ENCODE measurements at regions not wholly inside any gene's neighbourhood (a gene's known extent, or its start where the extent isn't known, plus 50 kb on each side); places are given as distances from the start of the nearest gene placed in this dataset.

DNA sequence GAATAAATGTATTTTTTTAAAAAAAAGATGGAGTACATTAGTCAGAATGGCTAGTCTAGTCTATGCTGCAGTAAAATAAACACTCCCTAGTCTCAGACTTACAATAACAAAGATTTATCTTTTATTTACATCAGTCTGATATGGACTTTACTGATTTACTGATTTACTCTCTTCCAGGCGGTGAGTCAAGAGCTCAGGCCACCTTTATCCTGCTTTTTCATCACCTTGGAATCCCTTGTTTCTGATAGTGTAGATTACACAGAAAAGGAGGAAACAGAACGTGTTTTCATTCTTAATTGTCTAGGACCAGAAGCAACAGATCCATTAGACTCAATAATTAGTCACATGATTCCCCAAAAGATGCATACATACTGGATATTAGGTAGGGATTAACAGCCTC lies 290.1 kb upstream of the TRPC7 start:
- TF ChIP-seq, protein P1, sequence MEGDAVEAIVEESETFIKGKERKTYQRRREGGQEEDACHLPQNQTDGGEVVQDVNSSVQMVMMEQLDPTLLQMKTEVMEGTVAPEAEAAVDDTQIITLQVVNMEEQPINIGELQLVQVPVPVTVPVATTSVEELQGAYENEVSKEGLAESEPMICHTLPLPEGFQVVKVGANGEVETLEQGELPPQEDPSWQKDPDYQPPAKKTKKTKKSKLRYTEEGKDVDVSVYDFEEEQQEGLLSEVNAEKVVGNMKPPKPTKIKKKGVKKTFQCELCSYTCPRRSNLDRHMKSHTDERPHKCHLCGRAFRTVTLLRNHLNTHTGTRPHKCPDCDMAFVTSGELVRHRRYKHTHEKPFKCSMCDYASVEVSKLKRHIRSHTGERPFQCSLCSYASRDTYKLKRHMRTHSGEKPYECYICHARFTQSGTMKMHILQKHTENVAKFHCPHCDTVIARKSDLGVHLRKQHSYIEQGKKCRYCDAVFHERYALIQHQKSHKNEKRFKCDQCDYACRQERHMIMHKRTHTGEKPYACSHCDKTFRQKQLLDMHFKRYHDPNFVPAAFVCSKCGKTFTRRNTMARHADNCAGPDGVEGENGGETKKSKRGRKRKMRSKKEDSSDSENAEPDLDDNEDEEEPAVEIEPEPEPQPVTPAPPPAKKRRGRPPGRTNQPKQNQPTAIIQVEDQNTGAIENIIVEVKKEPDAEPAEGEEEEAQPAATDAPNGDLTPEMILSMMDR (IDR thresholded peaks at IDR 0.05; ENCODE audit: low read length), result no peak
- no peak for TF ChIP-seq EZH2 (optimal IDR thresholded peaks at IDR 0.05; ENCODE audit: low read depth, low read length)
- TF ChIP-seq EZH2phosphoT487 (IDR thresholded peaks at IDR 0.05; ENCODE audit: low read length), result no peak
